SJCRH30 (cell line): ENCODE measurements at regions not wholly inside any gene's neighbourhood (a gene's known extent, or its start where the extent isn't known, plus 50 kb on each side); places are given as distances from the start of the nearest gene placed in this dataset.
"Not testable (repeated sequence)": the region's sequence is repeated elsewhere in the genome, so short reads cannot be mapped to it uniquely, and the experiment has no call there.

Experiments
- DNase-seq, 2 experiments: peaks; one replicate each; pipeline ENCODE4 v3.0.0-alpha.2; 2015 to 2020
- H3K27ac ChIP-seq: fragments of 250-450 bp; sonication (Bioruptor Pico); 2 replicates; pipeline ENCODE4 v1.5.1; 2020; ENCODE audit warnings: mild to moderate bottlenecking, moderate library complexity
- H3K27me3 ChIP-seq: fragments of 250-450 bp; sonication (Bioruptor Pico); 2 replicates; pipeline ENCODE4 v1.5.1; 2020; ENCODE audit warnings: mild to moderate bottlenecking, moderate library complexity
- H3K36me3 ChIP-seq: fragments of 250-450 bp; sonication (Bioruptor Pico); 2 replicates; pipeline ENCODE4 v1.5.1; 2020; ENCODE audit warnings: mild to moderate bottlenecking, moderate library complexity
- H3K4me1 ChIP-seq: fragments of 250-450 bp; sonication (Bioruptor Pico); 2 replicates; pipeline ENCODE4 v1.5.1; 2020; ENCODE audit warnings: mild to moderate bottlenecking, moderate library complexity
- H3K4me3 ChIP-seq: fragments of 250-450 bp; sonication (Bioruptor Pico); 2 replicates; pipeline ENCODE4 v1.5.1; 2020; ENCODE audit warnings: mild to moderate bottlenecking, moderate library complexity
- H3K9me3 ChIP-seq: fragments of 250-450 bp; sonication (Bioruptor Pico); replicated peaks from 2 replicates; pipeline ENCODE4 v1.5.1; 2020; ENCODE audit warnings: mild to moderate bottlenecking, moderate library complexity

DNA sequence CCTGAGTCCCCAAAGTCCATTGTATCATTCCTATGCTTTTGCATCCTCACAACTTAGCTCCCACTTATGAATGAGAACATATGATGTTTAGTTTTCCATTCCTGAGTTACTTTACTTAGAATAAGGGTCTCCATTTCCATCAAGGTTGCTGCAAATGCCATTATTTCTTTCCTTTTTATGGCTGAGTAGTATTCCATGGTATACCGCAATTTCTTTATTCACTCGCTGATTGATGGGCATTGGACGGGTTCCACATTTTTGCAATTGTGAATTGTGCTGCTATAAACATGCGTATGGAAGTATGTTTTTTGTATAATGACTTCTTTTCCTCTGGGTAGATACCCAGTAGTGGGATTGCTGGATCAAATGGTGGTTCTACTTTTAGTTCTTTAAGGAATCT is 69.7 kb downstream of the RPL22L1 start:
- DNase-seq, H3K27ac ChIP-seq, H3K4me3 ChIP-seq, H3K36me3 ChIP-seq, H3K9me3 ChIP-seq, H3K27me3 ChIP-seq, H3K4me1 ChIP-seq: not testable (repeated sequence)

- no peaks in the 10 kb centered on the region for H3K36me3 ChIP-seq
- H3K27ac ChIP-seq, result no peak overlapping the region
- H3K27me3 ChIP-seq, result no peaks in the 10 kb centered on the region
- DNase-seq, result no peak
- H3K4me3 ChIP-seq, result no peak overlapping the region
- no peaks in the 10 kb centered on the region for H3K4me1 ChIP-seq
- no peaks in the 10 kb centered on the region for H3K9me3 ChIP-seq
Observed at GRCh38 chr3:170799009-170799408, 71.0 kb downstream of the RPL22L1 start.

DNA sequence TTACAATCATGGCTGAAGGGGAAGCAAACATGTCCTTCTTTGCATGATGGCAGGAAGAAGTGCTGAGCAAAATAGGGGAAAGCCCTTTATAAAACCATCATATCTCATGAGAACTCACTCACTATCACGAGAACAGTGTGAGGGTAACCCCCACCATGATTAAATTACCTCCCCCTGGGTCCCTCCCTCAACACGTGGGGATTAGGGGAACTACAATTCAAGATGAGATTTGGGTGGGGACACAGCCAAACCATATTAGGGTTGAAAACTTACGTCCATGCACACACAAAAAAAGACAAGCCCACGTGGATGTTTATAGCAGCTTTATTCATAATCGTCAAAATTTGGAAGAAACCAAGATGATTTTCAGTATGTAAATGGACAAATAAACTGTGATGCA is 72.3 kb downstream of the RPL22L1 start:
- no peaks in the 10 kb centered on the region for H3K4me1 ChIP-seq
- no peaks in the 10 kb centered on the region for H3K36me3 ChIP-seq
- H3K4me3 ChIP-seq, result no peak overlapping the region
- no peak overlapping the region for H3K27ac ChIP-seq
- no peaks in the 10 kb centered on the region for H3K27me3 ChIP-seq
- no peaks in the 10 kb centered on the region for H3K9me3 ChIP-seq
- DNase-seq, result no peak

DNA sequence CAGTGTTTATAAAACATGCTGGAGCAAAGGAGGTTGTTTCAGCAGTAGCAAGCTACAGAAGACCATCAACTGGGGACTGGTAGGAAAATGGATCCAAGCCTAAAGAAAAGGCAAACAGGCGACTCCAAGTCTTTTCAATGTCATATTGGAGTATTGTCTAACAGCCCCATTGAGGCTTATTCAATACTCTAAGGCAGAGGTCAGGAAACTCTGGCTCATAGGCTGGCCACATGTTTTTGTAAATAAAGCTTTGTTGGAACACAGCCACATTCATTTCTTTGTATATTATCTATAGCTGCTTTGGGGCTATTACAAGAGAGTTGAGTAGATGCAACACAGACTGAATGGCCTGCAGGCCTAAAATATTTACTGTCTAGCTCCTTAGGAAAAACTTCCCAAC is 77.5 kb downstream of the RPL22L1 start:
- Histone ChIP-seq H3K9me3 (no peaks in the 10 kb centered on the region), H3K27ac (no peak overlapping the region), H3K4me3 (no peak overlapping the region), H3K27me3 (no peaks in the 10 kb centered on the region), H3K36me3 (no peaks in the 10 kb centered on the region), H3K4me1 (no peaks in the 10 kb centered on the region)
- no peak for DNase-seq

GRCh38 chr3:170790647-170791046 is 79.3 kb downstream of the RPL22L1 start:
- no peaks in the 10 kb centered on the region for H3K4me1 ChIP-seq

DNA sequence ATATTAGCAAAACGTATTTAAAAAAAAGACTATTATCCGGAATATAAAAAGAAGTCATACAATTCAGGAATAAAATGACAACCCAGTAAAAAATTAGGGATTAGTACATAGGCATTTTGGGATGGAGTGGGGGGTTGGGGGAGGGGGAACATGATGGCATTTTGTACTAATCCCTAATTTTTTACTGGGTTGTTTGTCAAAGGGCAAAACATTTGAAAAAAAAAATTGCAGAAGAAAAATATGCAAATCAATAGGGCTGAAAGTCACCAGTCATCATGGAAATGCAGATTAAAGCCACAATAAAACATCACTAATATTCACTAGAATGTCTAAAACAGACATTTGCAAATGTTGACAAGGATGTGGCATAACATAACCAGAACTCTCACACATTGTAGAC is 82.5 kb downstream of the RPL22L1 start:
- no peak for DNase-seq

More at GRCh38 chr3:170790647-170791046, 79.3 kb downstream of the RPL22L1 start:
- Histone ChIP-seq H3K36me3 (no peaks in the 10 kb centered on the region), H3K27me3 (no peaks in the 10 kb centered on the region), H3K4me3 (no peak overlapping the region), H3K9me3 (no peaks in the 10 kb centered on the region), H3K27ac (no peak overlapping the region)
- DNase-seq, result no peak

GRCh38 chr3:170785454-170785853 is 84.5 kb downstream of the RPL22L1 start:
- no peak overlapping the region for H3K27ac ChIP-seq
- H3K36me3 ChIP-seq, result no peaks in the 10 kb centered on the region
- DNase-seq, result no peak
- no peaks in the 10 kb centered on the region for H3K4me1 ChIP-seq
- no peak overlapping the region for H3K4me3 ChIP-seq
- no peaks in the 10 kb centered on the region for H3K27me3 ChIP-seq
- no peaks in the 10 kb centered on the region for H3K9me3 ChIP-seq

More for the DNA sequence above, 82.5 kb downstream of the RPL22L1 start:
- Histone ChIP-seq H3K9me3 (no peaks in the 10 kb centered on the region), H3K4me1 (no peaks in the 10 kb centered on the region), H3K27ac (no peak overlapping the region), H3K27me3 (no peaks in the 10 kb centered on the region), H3K36me3 (no peaks in the 10 kb centered on the region), H3K4me3 (no peak overlapping the region)

GRCh38 chr3:170784406-170784805 is 85.6 kb downstream of the RPL22L1 start:
- H3K4me3 ChIP-seq, result no peak overlapping the region
- H3K27ac ChIP-seq, result no peak overlapping the region
- no peaks in the 10 kb centered on the region for H3K4me1 ChIP-seq
- H3K27me3 ChIP-seq, result no peaks in the 10 kb centered on the region
- DNase-seq, result no peak
- H3K36me3 ChIP-seq, result no peaks in the 10 kb centered on the region
- no peaks in the 10 kb centered on the region; the same call in 1 of the 2 replicates for H3K9me3 ChIP-seq

- H3K27me3 ChIP-seq, result no peaks in the 10 kb centered on the region
- H3K4me1 ChIP-seq, result no peaks in the 10 kb centered on the region
- H3K4me3 ChIP-seq, result no peak overlapping the region
- no peak overlapping the region for H3K27ac ChIP-seq
- DNase-seq, result no peak
- H3K36me3 ChIP-seq, result no peaks in the 10 kb centered on the region
- no peaks in the 10 kb centered on the region; the same call in 1 of the 2 replicates for H3K9me3 ChIP-seq
Observed at GRCh38 chr3:170780955-170781354, 89.0 kb downstream of the RPL22L1 start.

DNA sequence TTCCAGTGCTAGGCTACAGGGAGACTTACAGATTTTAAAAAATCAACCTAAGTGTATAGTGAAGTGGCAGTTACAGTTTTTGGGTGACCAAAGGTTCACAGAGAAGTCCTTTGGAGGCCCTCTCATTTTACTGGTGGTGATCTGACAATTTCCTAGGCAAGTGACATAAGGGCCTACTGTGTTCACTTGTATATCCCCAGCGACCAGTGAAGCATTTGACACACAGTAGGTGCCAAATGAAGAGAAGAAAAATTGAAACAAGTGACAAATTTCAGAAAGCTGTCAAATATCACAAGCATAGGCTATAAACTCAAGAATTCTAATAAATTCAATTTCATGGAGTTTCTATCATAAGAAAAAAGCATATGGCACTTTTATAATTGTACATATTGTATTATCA is 89.5 kb downstream of the RPL22L1 start:
- Histone ChIP-seq H3K27me3 (no peaks in the 10 kb centered on the region), H3K27ac (no peak overlapping the region), H3K9me3 (no peaks in the 10 kb centered on the region; the same call in 1 of the 2 replicates), H3K36me3 (no peaks in the 10 kb centered on the region), H3K4me3 (no peak overlapping the region), H3K4me1 (no peaks in the 10 kb centered on the region)
- DNase-seq, result no peak

- DNase-seq, result no peak
- Histone ChIP-seq H3K27me3 (no peaks in the 10 kb centered on the region), H3K4me1 (no peaks in the 10 kb centered on the region), H3K36me3 (no peaks in the 10 kb centered on the region), H3K27ac (no peak overlapping the region), H3K4me3 (no peak overlapping the region), H3K9me3 (no peaks in the 10 kb centered on the region; the same call in 1 of the 2 replicates)
Observed at GRCh38 chr3:170778240-170779217, 91.5 kb downstream of the RPL22L1 start.

- H3K9me3 ChIP-seq, result no peaks in the 10 kb centered on the region; the same call in 1 of the 2 replicates
- no peaks in the 10 kb centered on the region for H3K27me3 ChIP-seq
- H3K36me3 ChIP-seq, result no peaks in the 10 kb centered on the region
- H3K27ac ChIP-seq, result no peak overlapping the region
- no peak overlapping the region for H3K4me3 ChIP-seq
- H3K4me1 ChIP-seq, result no peaks in the 10 kb centered on the region
- DNase-seq, result no peak
Observed at GRCh38 chr3:170777564-170777926, 92.5 kb downstream of the RPL22L1 start.

DNA sequence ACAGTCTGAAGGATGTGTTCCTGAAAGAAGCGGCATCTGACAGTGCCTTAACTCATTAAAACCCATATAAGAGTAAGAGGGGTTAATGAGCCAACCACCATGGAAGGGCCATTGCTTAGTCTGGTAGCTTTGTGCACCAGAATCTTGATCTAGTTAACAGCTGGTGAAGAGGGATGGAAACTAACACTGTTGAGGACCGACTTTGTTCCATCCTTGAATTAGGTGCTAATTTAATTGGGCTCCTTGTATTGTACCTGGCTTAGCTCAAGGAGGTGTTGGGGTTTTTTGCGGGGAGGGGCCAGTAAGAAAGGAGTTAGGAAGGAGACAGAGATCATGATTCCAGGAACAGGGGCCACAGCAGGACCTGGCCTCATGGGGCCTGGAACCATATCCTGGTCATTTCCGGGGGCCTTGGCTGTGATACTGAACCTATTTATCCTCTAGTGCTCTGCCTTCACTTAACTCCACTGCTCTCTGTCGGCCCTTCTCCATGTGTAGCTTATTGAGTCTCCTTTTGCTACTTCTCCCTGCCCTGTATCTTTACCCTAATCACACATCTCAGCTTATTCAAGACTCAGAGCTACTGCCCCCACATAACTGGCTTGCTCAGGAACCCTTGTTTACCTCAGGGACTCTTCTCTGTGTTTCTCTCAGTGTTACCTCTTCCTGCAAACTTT is 93.0 kb downstream of the RPL22L1 start:
- Histone ChIP-seq H3K4me3 (no peak overlapping the region), H3K27ac (no peak overlapping the region), H3K36me3 (no peaks in the 10 kb centered on the region), H3K27me3 (no peaks in the 10 kb centered on the region), H3K9me3 (no peaks in the 10 kb centered on the region; the same call in 1 of the 2 replicates), H3K4me1 (no peaks in the 10 kb centered on the region)
- DNase-seq, result no peak

- Histone ChIP-seq H3K27me3 (no peaks in the 10 kb centered on the region), H3K27ac (no peak overlapping the region), H3K4me1 (no peaks in the 10 kb centered on the region; the same call in 1 of the 2 replicates), H3K36me3 (no peaks in the 10 kb centered on the region), H3K4me3 (no peak overlapping the region), H3K9me3 (no peaks in the 10 kb centered on the region; the same call in 1 of the 2 replicates)
- DNase-seq, result no peak
Observed at GRCh38 chr3:170773682-170774425, 96.1 kb downstream of the RPL22L1 start.

DNA sequence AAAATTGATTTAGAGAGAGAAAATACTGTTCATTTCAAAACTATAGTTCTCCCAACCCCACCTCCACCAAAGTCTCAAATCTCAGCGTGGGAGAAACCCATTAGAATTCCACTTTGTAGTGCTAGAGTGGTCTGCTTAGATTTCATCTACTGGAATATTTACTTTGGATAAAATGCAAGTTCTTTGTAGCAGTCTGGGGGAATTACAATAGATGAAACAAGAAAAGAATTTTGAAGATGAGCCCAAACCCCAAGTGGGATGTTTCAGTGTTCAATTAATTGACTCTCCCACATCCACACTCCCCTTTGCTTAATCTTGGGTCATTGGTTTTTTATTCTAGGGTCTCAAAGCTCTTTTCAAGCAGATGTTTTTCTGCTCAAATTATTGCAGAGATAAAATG is 97.8 kb downstream of the RPL22L1 start:
- no peak for DNase-seq
- H3K9me3 ChIP-seq, result no peaks in the 10 kb centered on the region; the same call in 1 of the 2 replicates
- no peak overlapping the region for H3K27ac ChIP-seq
- H3K36me3 ChIP-seq, result no peaks in the 10 kb centered on the region
- no peaks in the 10 kb centered on the region for H3K27me3 ChIP-seq
- peaks cover 12% of the 10 kb centered on the region for H3K4me1 ChIP-seq
- H3K4me3 ChIP-seq, result no peak overlapping the region
